Suppressor macrophage (primary cell): ENCODE measurements at regions not wholly inside any gene's neighbourhood (a gene's known extent, or its start where the extent isn't known, plus 50 kb on each side); places are given as distances from the start of the nearest gene placed in this dataset.

ENCODE experiments used
- DNase-seq, 4 experiments: peaks; one replicate each; pipeline ENCODE4 v3.0.0-alpha.2; 2020 to 2022

DNA sequence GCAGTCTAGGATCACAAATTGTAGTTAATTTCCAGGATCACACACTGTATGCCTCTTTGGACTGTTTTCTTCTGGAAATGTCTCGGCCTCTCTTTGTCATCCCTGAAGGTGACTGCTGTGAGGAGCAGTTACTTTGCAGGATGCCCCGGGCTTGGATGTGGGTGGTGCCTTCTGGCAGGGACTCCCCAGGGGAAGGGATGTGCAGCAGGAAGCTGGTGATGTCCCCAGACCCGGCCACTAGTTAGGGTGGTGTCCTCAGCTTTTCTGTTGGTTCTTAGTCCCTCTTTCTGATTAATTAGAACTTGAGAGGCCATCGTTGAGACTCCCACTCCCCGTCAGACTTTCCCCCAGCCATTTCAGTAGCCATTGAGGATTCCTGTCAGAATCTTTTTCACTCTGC is 286.6 kb upstream of the HDAC4 start:
- no peak for DNase-seq

GRCh38 chr2:239685965-239686364 is 285.1 kb upstream of the HDAC4 start:
- no peak for DNase-seq

- no peak for DNase-seq
These were observed 284.7 kb upstream of the HDAC4 start for GRCh38 chr2:239685556-239685955.

DNA sequence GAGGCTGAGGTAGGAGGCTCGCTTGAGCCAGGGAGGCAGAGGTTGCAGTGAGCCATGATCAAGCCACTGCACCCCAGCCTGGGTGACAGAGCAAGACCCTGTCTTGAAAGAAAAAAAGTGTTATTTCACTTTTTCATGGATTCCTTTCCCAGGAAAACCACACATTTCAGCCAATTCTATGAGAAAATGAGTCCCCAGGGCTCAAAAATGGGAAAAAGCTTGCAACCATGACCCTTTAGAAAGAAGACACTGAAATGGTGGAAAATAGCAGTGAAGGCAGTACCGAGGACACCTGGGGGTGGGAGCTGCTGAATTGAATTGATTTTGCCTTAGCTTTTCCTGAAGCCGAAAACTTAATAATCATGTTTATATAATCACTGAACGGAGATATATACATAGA is 284.2 kb upstream of the HDAC4 start:
- DNase-seq, result no peak

DNA sequence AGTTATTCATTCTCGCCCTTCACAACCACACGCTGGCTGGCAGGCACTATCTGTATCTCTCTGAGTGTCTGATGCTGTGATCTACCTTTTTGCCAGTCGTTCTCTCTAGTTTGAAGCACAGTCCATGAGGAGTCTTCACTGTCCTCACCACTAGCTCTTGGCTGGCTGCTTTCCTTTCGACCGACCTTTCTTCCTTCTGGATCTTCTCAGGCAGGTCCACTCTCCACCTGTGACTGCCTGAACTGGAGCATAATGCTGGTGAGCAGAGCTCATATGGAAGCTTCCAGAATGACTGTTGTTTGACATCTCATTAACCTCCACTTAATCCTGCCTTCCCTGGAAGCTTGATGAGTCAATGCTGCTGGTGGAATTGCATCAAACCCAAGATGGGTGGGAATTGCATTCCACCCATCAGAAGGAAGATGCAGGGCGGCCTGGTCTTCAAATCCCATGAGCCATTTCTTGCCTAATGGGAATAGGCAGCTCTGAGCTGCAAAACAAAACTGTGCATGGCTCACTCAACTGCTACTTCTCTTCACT is 283.5 kb upstream of the HDAC4 start:
- no peak for DNase-seq

DNA sequence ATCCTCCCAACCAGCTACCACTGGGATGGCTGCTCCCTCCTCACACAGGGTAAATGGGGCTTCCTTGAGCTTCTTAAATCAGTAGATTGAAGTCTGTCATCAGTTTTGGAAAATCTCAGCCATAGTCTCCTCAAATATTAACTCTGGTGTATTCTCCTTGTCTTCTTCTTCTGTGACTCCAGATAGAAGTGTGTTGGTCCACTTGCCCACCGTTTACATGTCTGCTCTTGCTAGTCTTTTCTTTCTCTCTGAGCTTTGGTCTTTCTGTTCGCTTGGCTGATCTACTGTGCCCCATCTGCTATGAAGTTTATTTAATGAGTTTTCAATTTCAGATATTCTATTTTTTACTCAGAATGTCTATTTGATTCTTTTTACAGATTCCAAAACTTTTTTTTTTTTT is 281.7 kb upstream of the HDAC4 start:
- DNase-seq, result no peak

DNA sequence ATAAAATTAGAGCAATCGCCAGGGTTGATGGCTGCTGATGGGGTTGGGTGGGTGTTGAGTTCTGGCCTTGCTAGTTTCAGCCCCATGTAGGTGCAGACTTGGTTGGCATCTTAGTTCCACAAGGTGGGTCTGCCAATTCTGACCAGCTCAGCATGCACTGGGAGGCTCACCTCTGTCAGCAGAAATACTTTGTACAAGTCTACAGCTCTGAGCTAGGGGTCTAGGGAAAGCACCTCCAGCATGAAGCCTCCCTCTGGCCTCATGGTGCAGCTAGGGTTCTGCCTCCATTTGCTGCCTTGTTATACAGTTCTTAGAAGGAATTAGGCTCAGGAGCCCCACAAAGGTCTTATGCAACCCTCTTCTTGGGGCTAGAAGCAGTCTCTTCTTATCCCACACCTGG is 278.9 kb upstream of the HDAC4 start:
- DNase-seq, result no peak

GRCh38 chr2:239678666-239679296 is 278.0 kb upstream of the HDAC4 start:
- no peak for DNase-seq

DNA sequence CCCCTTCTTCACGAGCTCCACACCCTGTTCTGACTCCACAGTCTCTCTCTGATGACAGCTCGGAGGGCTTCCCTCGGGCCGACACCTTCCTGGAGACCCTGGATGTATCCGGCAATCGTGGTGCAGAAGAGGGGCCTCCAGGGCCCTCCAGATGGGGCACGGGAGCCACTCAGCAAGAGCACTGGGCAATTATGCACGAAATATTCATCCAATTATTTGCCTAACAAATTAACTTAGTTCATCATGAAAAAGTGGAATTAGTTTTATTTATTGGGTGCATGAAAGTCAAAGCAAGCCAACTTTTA is 277.3 kb upstream of the HDAC4 start:
- no peak for DNase-seq

DNA sequence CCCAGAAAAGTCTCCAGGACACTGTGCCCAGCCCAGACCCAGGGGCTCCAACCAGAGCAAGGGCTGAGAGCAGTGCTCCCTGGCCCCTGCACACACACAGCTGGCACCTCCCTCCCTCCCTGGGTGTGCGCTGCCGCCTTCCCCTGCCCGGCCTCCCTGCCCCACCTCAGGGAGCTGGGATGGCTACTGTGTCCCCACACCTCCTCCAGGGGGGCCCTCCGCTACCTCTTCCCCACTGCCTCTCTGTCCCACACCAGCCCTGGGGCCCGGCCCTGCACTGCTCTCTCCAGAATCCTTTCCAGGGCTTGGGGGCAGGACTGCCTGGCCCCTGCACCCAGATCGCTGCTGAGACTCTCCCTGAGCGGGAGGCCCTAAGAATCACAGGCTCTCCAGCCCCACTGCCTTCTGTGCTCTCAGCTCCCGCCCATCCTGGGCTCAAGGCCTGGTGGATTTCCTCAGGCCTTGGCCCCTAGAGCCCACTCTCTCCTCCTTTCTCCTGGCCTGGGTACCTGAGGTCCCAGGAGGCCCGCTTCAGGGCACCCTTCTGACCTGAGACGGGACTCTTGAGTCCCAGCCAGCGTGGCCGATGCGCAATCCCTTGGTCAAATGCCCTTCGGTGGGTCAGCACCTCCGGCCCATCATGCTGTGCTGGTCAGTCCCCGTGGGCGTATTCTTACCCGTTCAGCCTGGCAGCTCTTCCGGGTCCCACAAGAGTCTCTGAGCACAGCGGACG is 276.8 kb upstream of the HDAC4 start:
- DNase-seq, result no peak

DNA sequence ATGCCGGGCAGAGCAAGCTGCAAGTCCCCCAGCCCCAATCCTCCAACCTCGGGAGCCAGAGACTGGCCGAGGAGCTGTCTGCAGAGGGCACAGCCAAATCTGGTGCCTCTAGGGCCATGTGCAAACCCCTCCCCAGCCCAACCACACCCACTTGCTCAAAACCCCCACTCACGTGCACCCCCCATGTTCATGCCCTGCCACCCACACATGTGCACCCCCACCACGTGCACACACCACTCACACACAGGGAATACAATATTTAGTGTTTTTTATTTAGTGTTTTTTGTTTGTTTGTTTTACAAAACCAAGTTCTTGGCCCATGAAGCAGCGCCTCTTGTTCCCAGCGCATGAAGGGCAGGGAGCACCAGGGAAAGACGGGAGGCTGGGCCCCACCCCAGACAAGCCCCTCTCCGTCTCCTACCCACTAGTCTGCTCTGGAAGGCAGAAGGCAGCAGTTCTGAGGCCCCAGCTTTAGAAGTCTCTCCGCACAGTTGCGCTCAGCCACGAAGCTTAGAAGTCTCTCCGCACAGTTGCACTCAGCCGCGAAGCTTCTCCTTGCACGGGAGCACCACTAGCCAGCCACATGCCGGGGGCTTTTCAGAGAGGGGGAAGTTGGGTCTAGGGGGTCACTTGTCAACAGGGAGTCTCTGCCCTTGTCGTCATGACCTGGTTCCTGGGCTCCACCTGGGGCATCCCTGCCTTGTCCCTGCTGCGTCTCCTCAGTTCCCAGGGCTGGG is 276.1 kb upstream of the HDAC4 start:
- DNase-seq, result no peak

- no peak for DNase-seq
These were observed 275.3 kb upstream of the HDAC4 start for GRCh38 chr2:239675826-239676715.

DNA sequence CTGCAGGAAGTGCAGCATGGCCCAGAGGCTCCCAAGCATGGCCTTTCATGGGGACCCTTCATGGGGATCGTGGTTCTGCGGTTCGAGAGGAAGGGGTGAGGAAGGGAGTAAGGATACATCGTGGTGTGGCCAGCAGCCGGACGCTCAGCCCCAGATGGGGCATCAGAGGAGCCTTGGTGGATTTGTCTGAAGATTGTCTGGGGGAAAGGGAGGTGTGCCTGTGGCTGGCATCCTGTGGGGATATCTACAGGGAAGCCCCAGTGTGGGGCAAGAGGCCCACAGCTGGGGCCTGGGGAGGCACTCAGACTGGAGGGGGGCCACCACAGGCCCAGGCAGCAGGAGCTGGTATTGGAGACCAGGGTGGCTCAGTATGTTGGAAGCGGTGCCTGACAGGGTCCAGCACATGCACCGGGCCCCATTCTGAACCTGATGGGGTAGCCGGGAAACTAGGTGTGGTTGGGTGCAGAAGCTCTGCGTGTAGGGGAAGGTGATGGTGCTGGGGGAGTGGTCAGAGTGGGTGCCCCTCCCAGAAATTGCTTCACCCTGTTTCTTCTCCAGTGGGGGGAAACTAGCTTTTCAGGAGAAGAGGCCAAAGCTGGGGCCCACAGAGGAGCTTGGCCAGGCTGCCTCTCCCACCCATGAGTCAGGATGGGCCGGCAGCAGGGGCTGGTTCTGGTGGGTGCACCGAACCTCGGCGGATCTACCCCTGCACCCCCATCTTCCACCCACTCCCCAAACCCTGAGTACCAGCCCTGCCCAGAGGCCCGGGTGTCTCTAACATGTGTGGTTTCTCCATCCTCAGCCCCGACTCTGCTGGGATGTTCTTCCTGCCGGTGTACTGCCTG is 274.4 kb upstream of the HDAC4 start:
- no peak for DNase-seq

DNA sequence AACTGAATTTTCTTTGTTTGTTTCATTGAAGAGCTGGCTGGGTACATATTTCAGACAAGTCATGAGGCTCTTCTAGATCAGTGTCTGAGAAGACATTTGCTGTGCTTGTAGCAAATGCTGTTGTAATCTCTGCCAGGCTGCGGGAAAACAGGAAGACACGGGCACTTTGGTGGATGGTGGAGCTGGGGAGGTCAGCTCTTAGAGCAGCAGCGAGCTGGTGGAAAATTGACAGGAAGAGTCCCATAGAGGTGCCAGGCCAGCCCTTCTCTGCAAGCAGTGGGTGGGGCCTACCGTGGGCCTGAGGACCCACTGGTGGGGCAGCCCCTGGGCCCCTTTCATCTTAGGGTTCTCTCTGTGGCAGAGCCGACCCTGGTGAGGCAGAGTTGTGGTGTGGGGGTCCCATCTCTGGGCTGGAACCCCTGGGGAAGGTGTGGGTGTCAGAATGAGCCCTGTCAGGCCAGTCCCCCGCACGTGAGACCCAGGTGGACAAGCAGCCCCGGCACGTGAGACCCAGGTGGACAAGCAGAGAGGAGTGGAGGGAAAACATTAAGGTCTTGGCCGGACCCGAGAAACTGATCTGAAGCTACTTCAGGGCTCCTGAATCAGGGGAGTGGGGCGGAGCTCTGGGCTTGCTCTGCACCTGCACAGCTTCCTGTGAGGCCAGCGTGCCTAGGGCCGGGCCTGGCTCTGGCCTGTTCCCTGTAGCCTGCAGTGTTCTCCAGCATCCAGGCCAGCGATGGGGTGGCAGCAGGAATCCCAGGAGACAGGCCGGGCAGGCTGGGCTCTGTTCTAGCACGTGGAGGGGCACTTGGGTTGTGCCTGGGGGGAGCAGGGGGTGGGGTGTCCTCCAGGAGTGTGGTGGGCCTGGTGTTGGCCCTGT is 273.5 kb upstream of the HDAC4 start:
- peak in 3 of 4 experiments; percentile 19 to 21 (median 19) for DNase-seq

GRCh38 chr2:239673641-239674040 is 272.8 kb upstream of the HDAC4 start:
- DNase-seq, result no peak

- no peak for DNase-seq
These were observed 271.4 kb upstream of the HDAC4 start for GRCh38 chr2:239671916-239672849.

DNA sequence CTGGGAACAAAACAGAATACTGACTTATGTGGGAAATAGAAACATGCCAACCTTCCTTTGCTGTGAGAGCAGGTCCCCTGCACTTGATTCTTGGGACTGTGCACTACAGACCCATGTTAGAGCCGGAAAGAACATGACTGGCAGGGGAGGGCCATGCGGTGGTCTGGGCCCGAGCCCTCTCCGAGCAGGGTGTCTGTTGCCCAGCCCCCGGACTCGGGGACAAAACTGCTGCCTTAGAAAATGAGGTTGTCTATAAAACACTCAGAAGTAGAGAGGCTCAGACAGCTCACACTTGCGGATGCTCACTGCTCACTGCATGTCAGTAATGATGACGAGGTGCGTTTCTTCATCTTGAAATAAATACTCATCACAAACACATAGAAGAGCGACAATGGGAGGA is 270.7 kb upstream of the HDAC4 start:
- no peak for DNase-seq

DNA sequence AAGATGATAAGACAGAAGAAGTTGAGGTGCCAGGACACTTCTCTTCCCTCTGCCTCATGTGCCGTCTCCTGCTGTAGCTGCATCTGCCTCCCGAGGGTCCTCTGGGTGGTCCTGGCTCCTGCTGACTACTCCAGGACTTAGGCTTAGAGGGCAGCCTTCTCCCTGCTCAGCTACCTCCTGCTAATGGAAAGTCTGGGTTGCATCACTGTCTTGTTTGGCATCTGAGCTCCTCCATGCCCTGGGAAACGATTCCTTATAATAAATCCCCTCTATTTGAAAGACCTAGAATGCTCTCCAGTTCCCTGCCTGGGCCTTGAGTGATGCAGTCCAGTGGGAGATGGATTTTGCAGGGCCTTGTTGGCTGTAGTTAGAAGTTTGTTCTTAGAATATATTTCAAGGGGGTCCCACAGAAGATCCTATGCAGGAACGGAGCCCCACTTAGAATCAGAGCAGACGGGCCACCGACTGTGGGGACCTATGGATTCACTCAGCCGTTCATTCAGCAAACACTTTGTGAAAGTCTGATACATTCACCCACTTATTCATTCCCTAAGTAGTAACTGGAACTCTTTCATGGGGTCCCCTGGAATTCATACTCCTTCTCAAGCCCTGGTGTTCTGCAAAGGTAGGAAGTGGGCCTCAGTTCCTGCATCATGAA is 269.8 kb upstream of the HDAC4 start:
- DNase-seq, result no peak

GRCh38 chr2:239669899-239670460 is 269.2 kb upstream of the HDAC4 start:
- no peak for DNase-seq
